Progenitor cell of endocrine pancreas (in vitro differentiated cells): ENCODE measurements at regions not wholly inside any gene's neighbourhood (a gene's known extent, or its start where the extent isn't known, plus 50 kb on each side); places are given as distances from the start of the nearest gene placed in this dataset.
"Not testable (repeated sequence)": the region's sequence is repeated elsewhere in the genome, so short reads cannot be mapped to it uniquely, and the experiment has no call there.

ENCODE experiments used
- DNase-seq: peaks from one replicate; pipeline ENCODE4 v3.0.0; 2021; ENCODE audit warnings: low spot score; ENCODE audit not compliant: unreplicated experiment
- H3K27ac Mint-ChIP-seq: 2 replicates; pipeline ENCODE4 v1.8.0; 2021; ENCODE audit warnings: mild to moderate bottlenecking, moderate library complexity, mixed read lengths
- H3K27me3 Mint-ChIP-seq: 2 replicates; pipeline ENCODE4 v1.8.0; 2021; ENCODE audit warnings: mixed read lengths
- H3K36me3 Mint-ChIP-seq: 2 replicates; pipeline ENCODE4 v1.8.0; 2022; ENCODE audit warnings: mixed read lengths; ENCODE audit not compliant: insufficient read depth
- H3K4me1 Mint-ChIP-seq: 2 replicates; pipeline ENCODE4 v1.8.0; 2021; ENCODE audit warnings: low read depth, mixed read lengths
- H3K4me3 Mint-ChIP-seq: 2 replicates; pipeline ENCODE4 v1.8.0; 2021; ENCODE audit warnings: low read depth, mild to moderate bottlenecking, moderate library complexity, mixed read lengths
- H3K9me3 Mint-ChIP-seq: 2 replicates; pipeline ENCODE4 v1.8.0; 2021; ENCODE audit warnings: low read depth, mixed read lengths
- CTCF ChIP-seq: fragments of 200-600 bp; sonication (generic); IDR thresholded peaks from one replicate; pipeline ENCODE4 v1.5.0; 2021; ENCODE audit warnings: antibody characterized with exemption, mild to moderate bottlenecking; ENCODE audit not compliant: unreplicated experiment

- DNase-seq = no peak
- TF ChIP-seq CTCF = no peak
- Mint-ChIP-seq H3K4me1 (no peaks in the 10 kb centered on the region), H3K27me3 (no peaks in the 10 kb centered on the region), H3K9me3 (peaks cover 5% of the 10 kb centered on the region), H3K36me3 (no peaks in the 10 kb centered on the region), H3K4me3 (no peak overlapping the region), H3K27ac (no peak overlapping the region)
Measured at GRCh38 chr3:152905631-152906030, 70.7 kb downstream of the P2RY1 start.

- H3K4me3 Mint-ChIP-seq = no peak overlapping the region
- peaks cover 2% of the 10 kb centered on the region for H3K4me1 Mint-ChIP-seq
- H3K36me3 Mint-ChIP-seq = no peaks in the 10 kb centered on the region
- no peak for TF ChIP-seq CTCF
- no peak for DNase-seq
- H3K27ac Mint-ChIP-seq = no peak overlapping the region
- peaks cover 9% of the 10 kb centered on the region for H3K27me3 Mint-ChIP-seq
- H3K9me3 Mint-ChIP-seq = peaks cover 4% of the 10 kb centered on the region
Measured at GRCh38 chr3:152909180-152909883, 74.4 kb downstream of the P2RY1 start.

- no peaks in the 10 kb centered on the region for H3K9me3 Mint-ChIP-seq
- peaks cover 3% of the 10 kb centered on the region for H3K4me1 Mint-ChIP-seq
- H3K27me3 Mint-ChIP-seq = peaks cover 9% of the 10 kb centered on the region
- H3K27ac Mint-ChIP-seq = no peak overlapping the region
- H3K36me3 Mint-ChIP-seq = no peaks in the 10 kb centered on the region
- H3K4me3 Mint-ChIP-seq = no peak overlapping the region
- TF ChIP-seq CTCF = no peak
- no peak for DNase-seq
Measured at GRCh38 chr3:152910211-152910610, 75.3 kb downstream of the P2RY1 start.

GRCh38 chr3:152910966-152911365, 76.0 kb downstream of the P2RY1 start:
- Mint-ChIP-seq H3K9me3 (no peaks in the 10 kb centered on the region), H3K4me1 (peaks cover 9% of the 10 kb centered on the region), H3K27ac (no peak overlapping the region), H3K27me3 (peaks cover 9% of the 10 kb centered on the region), H3K4me3 (no peak overlapping the region), H3K36me3 (no peaks in the 10 kb centered on the region)
- TF ChIP-seq CTCF = no peak
- DNase-seq = no peak

GRCh38 chr3:152914743-152915142, 79.8 kb downstream of the P2RY1 start:
- H3K27me3 Mint-ChIP-seq, H3K9me3 Mint-ChIP-seq, H3K4me3 Mint-ChIP-seq, H3K27ac Mint-ChIP-seq, DNase-seq, H3K36me3 Mint-ChIP-seq: not testable (repeated sequence)
- peaks cover 11% of the 10 kb centered on the region for H3K4me1 Mint-ChIP-seq

GRCh38 chr3:152915695-152916094, 80.8 kb downstream of the P2RY1 start:
- H3K27ac Mint-ChIP-seq = peak overlapping the region; percentile 5
- H3K4me3 Mint-ChIP-seq = no peak overlapping the region
- no peak for DNase-seq
- peaks cover 11% of the 10 kb centered on the region for H3K4me1 Mint-ChIP-seq
- H3K36me3 Mint-ChIP-seq = no peaks in the 10 kb centered on the region
- H3K27me3 Mint-ChIP-seq = peaks cover 9% of the 10 kb centered on the region
- TF ChIP-seq CTCF = no peak
- H3K9me3 Mint-ChIP-seq = no peaks in the 10 kb centered on the region
